HUDEP-2 (cell line): ENCODE measurements at regions not wholly inside any gene's neighbourhood (a gene's known extent, or its start where the extent isn't known, plus 50 kb on each side); places are given as distances from the start of the nearest gene placed in this dataset.

Experiments used
- DNase-seq, 76 experiments: peaks; one replicate each; lab custom pipeline; 2025; ENCODE audit not compliant: unreplicated experiment in 76 of 76; lab: John Stamatoyannopoulos, UW

GRCh38 chr22:48556222-48556621, 1271.5 kb downstream of the BRD1 start:
- no peak for DNase-seq

GRCh38 chr22:48555606-48556005, 1272.1 kb downstream of the BRD1 start:
- no peak for DNase-seq

- no peak for DNase-seq
Observed at GRCh38 chr22:48554893-48555572, 1272.6 kb downstream of the BRD1 start.

- no peak for DNase-seq
Observed at GRCh38 chr22:48553694-48554308, 1273.9 kb downstream of the BRD1 start.

GRCh38 chr22:48553119-48553518, 1274.6 kb downstream of the BRD1 start:
- DNase-seq = no peak

GRCh38 chr22:48551716-48552268, 1275.9 kb downstream of the BRD1 start:
- no peak for DNase-seq

GRCh38 chr22:48551061-48551460, 1276.6 kb downstream of the BRD1 start:
- no peak for DNase-seq

- DNase-seq = no peak
Observed at GRCh38 chr22:48548391-48548790, 1279.3 kb downstream of the BRD1 start.

GRCh38 chr22:48547971-48548370, 1279.7 kb downstream of the BRD1 start:
- no peak for DNase-seq

- no peak for DNase-seq
Observed at GRCh38 chr22:48546653-48547424, 1280.8 kb downstream of the BRD1 start.

GRCh38 chr22:48545987-48546386, 1281.7 kb downstream of the BRD1 start:
- no peak for DNase-seq

- DNase-seq = no peak
Observed at GRCh38 chr22:48541401-48542098, 1286.1 kb downstream of the BRD1 start.

- DNase-seq = no peak
Observed at GRCh38 chr22:48539261-48539660, 1288.4 kb downstream of the BRD1 start.

- no peak for DNase-seq
Observed at GRCh38 chr22:48538291-48538820, 1289.3 kb downstream of the BRD1 start.

- DNase-seq = no peak
Observed at GRCh38 chr22:48537343-48537680, 1290.4 kb downstream of the BRD1 start.

- no peak for DNase-seq
Observed at GRCh38 chr22:48536541-48537342, 1290.9 kb downstream of the BRD1 start.

GRCh38 chr22:48535868-48536540, 1291.7 kb downstream of the BRD1 start:
- no peak for DNase-seq

GRCh38 chr22:48534395-48534958, 1293.2 kb downstream of the BRD1 start:
- DNase-seq = no peak

GRCh38 chr22:48532986-48533385, 1294.7 kb downstream of the BRD1 start:
- DNase-seq = no peak
